Endothelial cell of umbilical vein (primary cell): ENCODE measurements at regions not wholly inside any gene's neighbourhood (a gene's known extent, or its start where the extent isn't known, plus 50 kb on each side); places are given as distances from the start of the nearest gene placed in this dataset.

Source experiments
- BruUV-seq: library from RNA; stranded (reverse); fragments of 400-500 nt; replicated peaks from 2 replicates; lab custom pipeline; 2021; lab: Mats Ljungman, UMichigan
- CTCF ChIA-PET: fragments of 300-600, 350-600 bp; sonication (Branson Sonifier 250); formaldehyde crosslinking; loops from one replicate; lab custom pipeline; 2021; ENCODE audit warnings: antibody characterized with exemption, inconsistent platforms; lab: Charles Lee
- POLR2A ChIA-PET: fragments of 300-600, 350-600 bp; sonication (Branson Sonifier 250); formaldehyde crosslinking; loops from one replicate; lab custom pipeline; 2021; ENCODE audit warnings: antibody characterized with exemption, inconsistent platforms; lab: Charles Lee
- DNase-seq: peaks from one replicate; pipeline ENCODE4 v3.0.0-alpha.2; 2011; ENCODE audit warnings: low read depth, low spot score
- FAIRE-seq: peaks from 2 replicates; lab custom pipeline; 2011; peaks lifted over from hg19 to GRCh38; lab: Jason Lieb, UNC
- H2AFZ ChIP-seq: 2 replicates; pipeline ENCODE4 v1.6.0; 2012; ENCODE audit warnings: low read depth, low read length, control low read depth, inconsistent platforms
- H3K27ac ChIP-seq: 2 replicates; pipeline ENCODE4 v1.5.1; 2011; ENCODE audit warnings: low read depth, mild to moderate bottlenecking, control low read depth, low read length, moderate library complexity; ENCODE audit not compliant: insufficient read depth
- H3K27me3 ChIP-seq, 2 experiments: 2 replicates each; pipeline versions ENCODE4 v1.6.0 to v1.6.1; 2011; ENCODE audit warnings: low read length in 2 of 2, mixed read lengths in 1 of 2; ENCODE audit not compliant: control insufficient read depth in 2 of 2, insufficient read depth in 2 of 2
- H3K36me3 ChIP-seq, 2 experiments: 2 replicates in 1 of 2; 3 replicates in 1 of 2; pipeline ENCODE4 v1.5.1; 2011; ENCODE audit warnings: low read length in 2 of 2, mild to moderate bottlenecking in 1 of 2, moderate library complexity in 1 of 2; ENCODE audit not compliant: control insufficient read depth in 2 of 2, insufficient read depth in 2 of 2; ENCODE audit errors: extremely low read depth in 1 of 2
- H3K4me1 ChIP-seq: 3 replicates; pipeline ENCODE4 v1.5.1; 2011; ENCODE audit warnings: mild to moderate bottlenecking, low read length; ENCODE audit not compliant: control insufficient read depth, insufficient read depth; ENCODE audit errors: extremely low read depth
- H3K4me2 ChIP-seq: 2 replicates; pipeline ENCODE4 v1.6.1; 2011; ENCODE audit warnings: low read length, control low read depth, mixed read lengths; ENCODE audit not compliant: insufficient read depth
- H3K4me3 ChIP-seq, 3 experiments: fragments of 200-600 bp in 1 of 3; sonication (generic), shearing (Covaris generic) in 1 of 3; replicated peaks in 1 of 3; 2 replicates each; pipeline ENCODE4 v1.5.1; 2011 to 2016; ENCODE audit warnings: control low read depth in 3 of 3, low read length in 3 of 3, mild to moderate bottlenecking in 2 of 3, inconsistent platforms in 1 of 3, low read depth in 1 of 3, moderate library complexity in 1 of 3; ENCODE audit not compliant: insufficient read depth in 1 of 3
- H3K79me2 ChIP-seq: 2 replicates; pipeline ENCODE4 v1.6.0; 2012; ENCODE audit warnings: low read length, inconsistent platforms; ENCODE audit not compliant: control insufficient read depth, insufficient read depth
- H3K9ac ChIP-seq: replicated peaks from 2 replicates; pipeline ENCODE3; 2011; ENCODE audit warnings: low read length, control low read depth; ENCODE audit not compliant: insufficient read depth; ENCODE audit errors: extremely low read depth
- H3K9me1 ChIP-seq: replicated peaks from 3 replicates; pipeline ENCODE4 v1.6.0; 2011; ENCODE audit warnings: mild to moderate bottlenecking, low read length; ENCODE audit not compliant: control insufficient read depth, insufficient read depth; ENCODE audit errors: extremely low read depth
- H3K9me3 ChIP-seq: replicated peaks from 2 replicates; pipeline ENCODE4 v1.5.1; 2012; ENCODE audit warnings: low read length, inconsistent platforms; ENCODE audit not compliant: control insufficient read depth, insufficient read depth
- H4K20me1 ChIP-seq: replicated peaks from 2 replicates; pipeline ENCODE3; 2011; ENCODE audit warnings: mild to moderate bottlenecking, low read length; ENCODE audit not compliant: control insufficient read depth, insufficient read depth; ENCODE audit errors: extremely low read depth
- CTCF ChIP-seq, 2 donors: IDR thresholded peaks; 1 replicate in 1 of 2; 2 replicates in 1 of 2; pipeline ENCODE4 v1.5.1; 2011; ENCODE audit warnings: low read length in 2 of 2, mild to moderate bottlenecking in 2 of 2, moderate library complexity in 2 of 2, control low read depth in 1 of 2, inconsistent platforms in 1 of 2, low read depth in 1 of 2; ENCODE audit not compliant: insufficient read depth in 1 of 2; ENCODE audit errors: extremely low read depth in 1 of 2
- FOS ChIP-seq: IDR thresholded peaks from 2 replicates; pipeline ENCODE4 v1.6.1; 2011; ENCODE audit warnings: mild to moderate bottlenecking, low read length, moderate library complexity, borderline replicate concordance; ENCODE audit not compliant: insufficient read depth
- dilution Hi-C: fragments of 300-500 bp; cut with MboI; formaldehyde crosslinking; loops from one replicate; pipeline ENCODE4 v1.15.0; 2019; ENCODE audit warnings: low sequenced_read_pairs; ENCODE audit not compliant: extremely low pct_ligation_motif_present
- intact Hi-C: fragments of 100-400 bp; cut with micrococcal nuclease; formaldehyde crosslinking; loops from one replicate; pipeline ENCODE4 v1.10.0; 2022

GRCh38 chr16:89036776-89037175 is 56.9 kb upstream of the ACSF3 start:
- POLR2A ChIA-PET: no interaction called here

More at GRCh38 chr16:89036776-89037175, 56.9 kb upstream of the ACSF3 start:
- FAIRE-seq: no peak
- no peaks in the 10 kb centered on the region for H3K36me3 ChIP-seq
- CTCF ChIA-PET: no interaction called here
- no peak overlapping the region for H2AFZ ChIP-seq
- H4K20me1 ChIP-seq: no peaks in the 10 kb centered on the region
- H3K27me3 ChIP-seq: no peaks in the 10 kb centered on the region
- H3K9me1 ChIP-seq: no peaks in the 10 kb centered on the region
- no peak for TF ChIP-seq FOS
- TF ChIP-seq CTCF (IDR thresholded peaks at IDR 0.05; ENCODE audit: extremely low read depth in 1 of 2, insufficient read depth in 1 of 2, low read depth in 1 of 2, low read length in 2 of 2): no peak
- dilution Hi-C loops: no loop called here
- intact Hi-C loops: no loop called here
- DNase-seq: no peak
- H3K79me2 ChIP-seq: no peaks in the 10 kb centered on the region
- no peak overlapping the region for H3K4me2 ChIP-seq
- H3K4me3 ChIP-seq: no peak overlapping the region
- H3K4me1 ChIP-seq: no peaks in the 10 kb centered on the region
- H3K9me3 ChIP-seq: no peaks in the 10 kb centered on the region
- no TSS peak for BruUV-seq
- no peak overlapping the region for H3K9ac ChIP-seq
- no peak overlapping the region for H3K27ac ChIP-seq
